Non-pigmented ciliary epithelial cell (primary cell): ENCODE measurements at regions not wholly inside any gene's neighbourhood (a gene's known extent, or its start where the extent isn't known, plus 50 kb on each side); places are given as distances from the start of the nearest gene placed in this dataset.
A peak's percentile ranks its signal among the peaks of the same experiment; 100 is the strongest.

Experiments
- DNase-seq: peaks from one replicate; pipeline ENCODE4 v3.0.0-alpha.2; 2010; ENCODE audit warnings: low read depth

- DNase-seq: no peak
Observed at GRCh38 chr1:230515451-230516145, 89.5 kb upstream of the PGBD5 start.

GRCh38 chr1:230510496-230510895 is 84.4 kb upstream of the PGBD5 start:
- DNase-seq: no peak

- peak; percentile 80 for DNase-seq
Observed at GRCh38 chr1:230509281-230509977, 83.3 kb upstream of the PGBD5 start.

GRCh38 chr1:230507666-230508402 is 81.7 kb upstream of the PGBD5 start:
- DNase-seq: no peak

- no peak for DNase-seq
Observed at GRCh38 chr1:230507236-230507635, 81.1 kb upstream of the PGBD5 start.

GRCh38 chr1:230506451-230506850 is 80.3 kb upstream of the PGBD5 start:
- DNase-seq: no peak

- no peak for DNase-seq
Observed at GRCh38 chr1:230504310-230504709, 78.2 kb upstream of the PGBD5 start.

GRCh38 chr1:230503726-230504125 is 77.6 kb upstream of the PGBD5 start:
- no peak for DNase-seq

GRCh38 chr1:230502996-230503395 is 76.9 kb upstream of the PGBD5 start:
- DNase-seq: no peak

- DNase-seq: no peak
Observed at GRCh38 chr1:230502306-230502705, 76.2 kb upstream of the PGBD5 start.

- DNase-seq: no peak
Observed at GRCh38 chr1:230501849-230502248, 75.7 kb upstream of the PGBD5 start.

- DNase-seq: no peak
Observed at GRCh38 chr1:230501242-230501641, 75.1 kb upstream of the PGBD5 start.

- DNase-seq: no peak
Observed at GRCh38 chr1:230500063-230500462, 73.9 kb upstream of the PGBD5 start.

GRCh38 chr1:230499496-230499895 is 73.4 kb upstream of the PGBD5 start:
- DNase-seq: no peak

GRCh38 chr1:230498704-230499103 is 72.6 kb upstream of the PGBD5 start:
- no peak for DNase-seq

- no peak for DNase-seq
Observed at GRCh38 chr1:230496451-230496850, 70.3 kb upstream of the PGBD5 start.

- DNase-seq: no peak
Observed at GRCh38 chr1:230495891-230496385, 69.8 kb upstream of the PGBD5 start.

- no peak for DNase-seq
Observed at GRCh38 chr1:230495076-230495475, 68.9 kb upstream of the PGBD5 start.

- no peak for DNase-seq
Observed at GRCh38 chr1:230494514-230494913, 68.4 kb upstream of the PGBD5 start.

GRCh38 chr1:230494026-230494425 is 67.9 kb upstream of the PGBD5 start:
- no peak for DNase-seq

GRCh38 chr1:230493264-230493663 is 67.1 kb upstream of the PGBD5 start:
- no peak for DNase-seq

- DNase-seq: no peak
Observed at GRCh38 chr1:230490436-230490835, 64.3 kb upstream of the PGBD5 start.
